ENCODE measurements at regions not wholly inside any gene's neighbourhood (a gene's known extent, or its start where the extent isn't known, plus 50 kb on each side); places are given as distances from the start of the nearest gene placed in this dataset.
"Not testable (repeated sequence)": the region's sequence is repeated elsewhere in the genome, so short reads cannot be mapped to it uniquely, and the experiment has no call there.

GRCh38 chr1:229176457-229176856, 94.5 kb upstream of the RAB4A start:
- TF ChIP-seq CTCF, POLR2A (IDR thresholded peaks at IDR 0.05): not testable (repeated sequence)
